ENCODE measurements at regions not wholly inside any gene's neighbourhood (a gene's known extent, or its start where the extent isn't known, plus 50 kb on each side); places are given as distances from the start of the nearest gene placed in this dataset.

DNA sequence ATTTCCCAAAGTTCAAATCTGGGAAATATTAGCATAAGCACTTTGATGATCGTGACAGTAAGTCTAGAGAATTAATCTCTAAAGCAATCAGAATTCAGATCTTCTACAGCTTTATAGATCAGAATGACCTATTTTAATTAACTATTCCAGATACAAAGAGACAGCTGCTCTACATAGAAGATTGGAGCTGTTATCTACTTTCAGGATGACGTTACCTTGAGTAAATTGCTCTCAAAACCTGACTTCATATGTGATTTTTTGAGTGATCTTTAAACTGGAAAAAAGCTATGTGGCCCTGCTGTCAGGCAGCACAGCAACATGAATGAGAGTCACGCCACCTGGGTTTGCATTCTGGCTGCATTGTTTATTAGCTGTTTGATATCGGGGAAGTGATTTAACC is 259.9 kb upstream of the CDH6 start:
- peak; percentile 36 for DNase-seq (ENCODE audit: low spot score)

DNA sequence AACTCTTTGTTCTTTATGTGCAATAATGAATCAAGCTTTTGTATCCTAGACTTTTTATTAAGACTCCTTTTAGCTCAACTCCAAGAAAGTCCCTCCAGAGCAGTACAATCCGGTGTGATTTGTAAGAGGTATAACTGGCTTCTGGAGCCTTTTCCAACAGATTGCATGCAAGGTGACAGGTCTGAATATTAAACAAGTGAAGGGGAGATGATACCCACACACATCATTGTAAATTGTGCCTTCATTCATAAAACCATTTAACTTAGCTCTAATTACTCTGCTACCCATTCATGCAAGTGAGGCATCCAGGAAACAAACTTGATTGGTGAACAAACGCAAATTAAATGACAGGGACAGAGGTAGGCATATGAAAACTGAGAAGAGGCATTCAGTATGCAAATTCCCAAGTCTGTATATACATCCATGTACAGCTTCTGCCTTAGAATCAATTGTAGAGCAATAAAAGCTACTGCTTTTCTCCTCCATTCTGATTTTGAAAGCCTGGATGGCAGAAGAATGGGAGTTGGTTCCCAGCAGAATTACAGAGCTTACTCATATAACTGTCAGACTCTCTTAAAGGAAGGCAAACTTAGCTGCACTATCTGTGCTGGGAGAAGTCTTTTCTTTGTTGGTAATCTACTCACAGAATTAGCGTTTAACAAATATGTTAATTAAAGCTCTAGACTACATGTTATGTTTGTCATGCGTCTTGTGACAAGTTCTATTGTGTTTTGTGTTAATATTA is 261.0 kb upstream of the CDH6 start:
- DNase-seq (ENCODE audit: low spot score): no peak

DNA sequence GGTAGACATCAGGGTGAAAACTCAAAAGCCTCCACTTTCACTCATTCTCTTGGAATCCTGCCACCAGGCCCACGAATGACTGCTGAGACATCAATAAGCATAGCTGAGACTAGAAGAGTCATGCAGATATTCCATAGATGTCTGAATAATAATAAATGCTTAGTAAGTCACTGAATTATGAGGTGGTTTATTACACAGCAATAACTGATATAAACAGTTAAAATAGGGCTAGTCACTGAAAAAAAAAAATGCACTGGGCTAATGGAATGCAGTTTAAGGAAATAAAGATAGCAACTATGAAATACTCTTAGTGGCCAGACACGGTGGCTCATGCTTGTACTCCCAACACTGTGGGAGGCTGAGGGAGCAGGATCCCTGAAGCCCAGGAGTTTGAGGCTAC is 262.8 kb upstream of the CDH6 start:
- DNase-seq (ENCODE audit: low spot score): no peak

- no peak for DNase-seq (ENCODE audit: low spot score)
Measured at GRCh38 chr5:30928956-30929355, 264.5 kb upstream of the CDH6 start.

- DNase-seq (ENCODE audit: low spot score): no peak
Measured at GRCh38 chr5:30926218-30926617, 267.3 kb upstream of the CDH6 start.

DNA sequence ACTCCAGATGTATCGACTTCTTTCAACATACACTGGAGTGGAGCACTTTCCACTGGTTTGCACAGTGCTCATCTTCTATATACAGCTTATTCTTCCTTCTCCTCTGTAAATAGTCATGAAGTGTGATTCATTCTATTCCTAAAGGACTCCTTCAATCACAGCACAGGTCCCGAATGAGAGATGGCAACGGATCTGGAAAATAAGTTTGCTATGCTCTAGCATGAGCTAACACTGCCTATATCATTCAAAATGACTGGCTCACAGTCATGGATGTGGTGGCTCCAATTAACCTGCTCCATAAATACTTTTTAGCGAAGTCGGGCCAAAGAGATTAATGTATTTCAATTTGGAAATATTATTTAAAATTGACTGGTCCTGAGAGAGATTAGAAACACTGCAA is 272.1 kb upstream of the CDH6 start:
- DNase-seq (ENCODE audit: low spot score): no peak

- no peak for DNase-seq (ENCODE audit: low spot score)
Measured at GRCh38 chr5:30918171-30918570, 275.3 kb upstream of the CDH6 start.

GRCh38 chr5:30908356-30908755 is 285.1 kb upstream of the CDH6 start:
- no peak for DNase-seq (ENCODE audit: low spot score)

- DNase-seq (ENCODE audit: low spot score): no peak
Measured at GRCh38 chr5:30900367-30900766, 293.1 kb upstream of the CDH6 start.

GRCh38 chr5:30894811-30895210 is 298.7 kb upstream of the CDH6 start:
- no peak for DNase-seq (ENCODE audit: low spot score)

DNA sequence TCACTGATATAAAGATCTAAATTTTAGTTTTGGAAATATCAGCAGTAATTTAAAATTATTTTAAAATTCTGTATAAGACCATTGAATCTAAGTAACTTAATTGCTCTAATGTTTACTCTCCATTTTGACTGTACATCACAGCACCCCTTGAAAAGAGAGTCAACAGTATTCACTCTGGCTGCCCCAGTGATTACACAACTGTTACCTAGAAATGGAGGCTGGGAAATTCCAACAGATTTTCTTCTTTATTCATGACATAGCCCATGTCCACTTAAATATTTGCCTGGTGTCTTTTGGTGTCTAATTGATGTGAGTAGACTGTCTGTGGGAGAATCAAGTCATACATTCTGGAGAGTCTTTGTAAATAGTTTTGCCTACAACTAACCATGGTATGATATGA is 301.8 kb upstream of the CDH6 start:
- DNase-seq (ENCODE audit: low spot score): no peak

GRCh38 chr5:30890377-30890776 is 303.1 kb upstream of the CDH6 start:
- no peak for DNase-seq (ENCODE audit: low spot score)

GRCh38 chr5:30880514-30880913 is 313.0 kb upstream of the CDH6 start:
- no peak for DNase-seq (ENCODE audit: low spot score)

DNA sequence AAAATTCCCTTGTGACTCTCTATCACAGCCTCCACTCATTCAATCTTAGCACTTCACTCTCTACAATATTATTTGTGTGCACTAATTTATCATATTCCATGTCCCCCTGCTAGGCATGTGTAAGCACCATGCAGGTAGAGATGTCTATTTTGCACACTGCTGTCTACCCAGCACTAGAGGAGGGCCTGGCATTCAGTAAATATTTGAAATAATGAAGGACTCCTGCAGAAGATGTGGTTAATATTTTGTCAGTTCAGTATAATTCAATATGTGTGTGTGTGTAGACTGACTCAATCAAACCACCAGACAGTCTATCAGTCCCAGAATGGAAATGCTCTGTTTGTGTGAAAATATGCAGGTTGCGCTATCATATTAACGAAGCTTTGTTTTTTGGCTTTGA is 313.6 kb upstream of the CDH6 start:
- DNase-seq (ENCODE audit: low spot score): no peak

DNA sequence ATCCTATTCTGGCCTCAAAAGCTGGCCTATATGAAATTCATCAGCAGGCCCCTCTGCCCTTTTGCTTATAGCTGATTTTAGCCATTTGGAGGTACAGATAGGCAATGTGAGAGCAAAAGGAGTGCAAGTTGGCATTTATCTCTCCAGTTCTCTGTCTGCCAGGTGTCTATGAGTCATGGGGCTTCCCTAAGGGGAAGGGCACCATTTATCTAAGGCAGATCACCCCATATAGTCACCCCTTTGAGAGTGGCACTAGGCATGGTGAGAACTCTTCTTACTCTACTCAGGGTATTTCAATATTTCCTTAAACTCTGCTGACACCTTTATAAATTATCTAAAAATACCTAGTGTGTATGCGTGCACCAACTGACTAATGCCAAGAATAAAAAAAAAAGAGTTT is 314.7 kb upstream of the CDH6 start:
- no peak for DNase-seq (ENCODE audit: low spot score)

GRCh38 chr5:30878296-30878695 is 315.2 kb upstream of the CDH6 start:
- DNase-seq (ENCODE audit: low spot score): no peak

DNA sequence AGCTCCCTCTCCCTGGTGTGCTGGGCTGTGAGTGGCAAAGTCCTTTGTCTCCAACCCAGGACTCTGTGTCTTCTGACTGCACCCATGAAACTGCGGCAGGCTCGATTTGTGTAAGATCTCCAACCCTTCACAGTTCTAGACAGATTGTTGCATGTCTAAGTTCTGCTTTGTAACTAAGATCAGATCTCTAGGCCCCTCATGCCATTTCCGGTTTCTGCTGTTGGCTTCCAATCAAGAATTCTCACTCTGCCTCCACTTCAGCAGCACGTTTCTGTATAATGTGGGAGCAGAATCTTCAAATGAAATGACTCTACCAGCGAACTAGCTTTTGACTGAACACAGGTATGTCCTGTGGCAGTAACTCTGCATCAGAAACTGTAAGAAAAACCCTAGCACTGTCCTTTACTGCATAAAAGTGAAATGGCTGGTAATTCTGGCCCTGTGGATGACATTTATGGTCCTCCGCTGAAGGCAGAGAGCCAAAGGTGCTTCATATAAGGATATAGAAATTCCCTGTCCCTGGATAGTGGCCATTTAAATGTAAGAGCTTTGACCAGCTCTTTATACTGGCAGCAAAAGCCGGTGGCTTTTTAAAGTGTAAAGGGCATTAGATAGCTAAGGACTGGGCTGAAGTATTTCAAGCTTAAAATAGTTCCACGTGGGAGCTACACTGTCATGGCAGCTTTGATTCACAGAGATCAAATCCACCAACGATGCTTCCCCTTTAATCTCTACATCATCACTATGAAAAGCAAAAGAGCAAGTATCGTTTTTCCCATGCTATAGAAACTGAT is 319.0 kb upstream of the CDH6 start:
- DNase-seq (ENCODE audit: low spot score): no peak

- DNase-seq (ENCODE audit: low spot score): no peak
Measured at GRCh38 chr5:30871196-30871595, 322.3 kb upstream of the CDH6 start.

- no peak for DNase-seq (ENCODE audit: low spot score)
Measured at GRCh38 chr5:30867711-30868110, 325.8 kb upstream of the CDH6 start.

DNA sequence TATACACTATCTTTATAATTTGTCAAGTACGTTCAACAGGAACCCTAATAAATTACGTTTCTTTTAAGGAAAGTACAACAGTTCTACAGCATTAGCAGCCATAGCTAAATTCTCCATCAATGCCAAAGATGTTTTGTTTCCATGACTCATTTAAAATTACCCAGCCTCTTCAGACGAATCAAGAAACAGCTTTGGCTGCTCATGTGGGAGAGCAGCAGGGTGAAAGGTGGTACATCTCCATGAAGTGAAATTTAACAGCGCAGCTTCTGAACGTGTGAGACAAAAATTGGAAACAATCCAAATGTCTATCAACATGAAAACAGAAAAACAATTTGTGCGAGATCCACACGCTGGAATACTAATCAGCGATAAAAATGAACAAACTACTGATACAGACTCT is 327.3 kb upstream of the CDH6 start:
- DNase-seq (ENCODE audit: low spot score): no peak

DNA sequence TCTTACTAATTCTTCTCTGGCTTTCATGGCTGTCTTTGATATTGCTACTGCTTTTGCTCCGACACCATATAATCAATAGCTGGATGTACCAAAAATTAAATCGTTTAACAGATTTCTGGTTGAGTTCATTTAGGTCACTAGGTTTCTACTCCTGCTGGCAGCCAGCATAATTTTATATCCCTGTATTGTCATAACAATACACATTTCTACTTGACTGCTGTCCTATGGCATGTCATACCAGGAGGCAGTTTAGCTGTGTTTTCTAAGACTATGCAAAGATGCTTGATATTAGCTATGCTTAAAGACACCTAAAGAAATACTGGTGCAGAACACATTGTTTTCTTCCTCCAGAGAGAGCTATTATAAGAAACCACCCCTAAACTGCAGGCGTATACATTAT is 337.2 kb upstream of the CDH6 start:
- DNase-seq (ENCODE audit: low spot score): no peak

GRCh38 chr5:30853158-30853557 is 340.3 kb upstream of the CDH6 start:
- DNase-seq (ENCODE audit: low spot score): no peak

DNA sequence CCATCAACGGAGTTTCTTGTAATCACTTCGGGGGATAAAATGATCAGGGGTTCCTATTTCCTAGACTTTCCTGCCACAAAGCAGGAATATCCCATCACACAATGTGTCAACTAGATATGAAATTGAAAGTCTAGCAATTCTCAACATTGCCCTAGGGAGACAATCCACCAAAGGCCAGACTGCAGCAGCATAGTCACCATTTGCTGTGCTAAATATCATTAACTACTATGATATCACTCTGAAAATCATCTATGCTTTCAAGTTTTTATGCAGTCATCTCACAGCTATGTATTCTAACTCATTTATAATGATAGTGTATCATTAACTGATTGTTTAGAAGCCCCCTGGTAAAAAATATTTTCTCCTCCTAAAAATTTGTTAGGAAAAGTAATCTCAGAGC is 342.6 kb upstream of the CDH6 start:
- no peak for DNase-seq (ENCODE audit: low spot score)

Data from SK-N-DZ (cell line).